Gastroesophageal sphincter (tissue), 4 donors: ENCODE measurements at regions not wholly inside any gene's neighbourhood (a gene's known extent, or its start where the extent isn't known, plus 50 kb on each side); places are given as distances from the start of the nearest gene placed in this dataset.
A peak's percentile ranks its signal among the peaks of the same experiment; 100 is the strongest.

Experiments
- ATAC-seq: fragments of 150-250 bp; one replicate; pipeline ENCODE4 v1.9.1; 2016; ENCODE audit warnings: mild to moderate bottlenecking, moderate library complexity
- H3K27ac ChIP-seq, 4 donors: fragments of 200-600 bp; sonication (generic) in 3 of 4; 1 replicate in 3 of 4; 2 replicates in 1 of 4; pipeline ENCODE4 v1.5.1; 2016 to 2019
- H3K27me3 ChIP-seq: fragments of 200-600 bp; sonication (generic); one replicate; pipeline ENCODE4 v1.5.1; 2019
- H3K36me3 ChIP-seq, 2 donors: fragments of 200-600 bp; sonication (generic); one replicate each; pipeline ENCODE4 v1.5.1; 2019; ENCODE audit warnings: control low read depth in 1 of 2
- H3K4me1 ChIP-seq, 3 donors: fragments of 200-600 bp; sonication (generic); 1 replicate in 2 of 3; 2 replicates in 1 of 3; pipeline ENCODE4 v1.5.1; 2016 to 2019; ENCODE audit warnings: control low read depth in 2 of 3
- H3K4me3 ChIP-seq, 2 donors: fragments of 200-600 bp; sonication (generic); one replicate each; pipeline ENCODE4 v1.5.1; 2019; ENCODE audit warnings: mild to moderate bottlenecking in 1 of 2, moderate library complexity in 1 of 2
- H3K9me3 ChIP-seq, 3 donors: fragments of 200-600 bp; sonication (generic); one replicate each; pipeline ENCODE4 v1.5.1; 2017 to 2019; ENCODE audit warnings: control low read depth in 2 of 3
- CTCF ChIP-seq, 4 experiments: fragments of 200-600 bp in 2 of 4; fragments of 450-650 bp in 2 of 4; sonication (generic) in 1 of 4; IDR thresholded peaks; one replicate each; pipeline ENCODE4 v1.5.1; 2017 to 2019; ENCODE audit warnings: antibody characterized with exemption in 4 of 4, mild to moderate bottlenecking in 2 of 4, moderate library complexity in 2 of 4
- EP300 ChIP-seq: sonication (generic); formaldehyde crosslinking; IDR thresholded peaks from one replicate; pipeline ENCODE4 v1.6.1; 2017; ENCODE audit warnings: antibody characterized with exemption, mild to moderate bottlenecking
- POLR2A ChIP-seq, 2 donors: fragments of 450-650 bp; IDR thresholded peaks; one replicate each; pipeline ENCODE4 v1.6.1; 2017; ENCODE audit warnings: antibody characterized with exemption in 2 of 2, mild to moderate bottlenecking in 2 of 2, moderate library complexity in 1 of 2
- POLR2AphosphoS5 ChIP-seq: sonication (generic); formaldehyde crosslinking; IDR thresholded peaks from one replicate; pipeline ENCODE4 v1.6.1; 2017; ENCODE audit warnings: antibody characterized with exemption
- WGBS, 2 donors: methylation state at CpG; one replicate each; pipeline ENCODE4 v1.1.5; 2018; ENCODE audit warnings: low coverage in 1 of 2; 5-methylcytosine and 5-hydroxymethylcytosine counted together

GRCh38 chrX:74023203-74023602 is 170.7 kb upstream of the XIST start:
- TF ChIP-seq POLR2A (IDR thresholded peaks at IDR 0.05) (no peak), POLR2AphosphoS5 (no peak), CTCF (IDR thresholded peaks at IDR 0.05) (no peak), EP300 (no peak)
- H3K27ac ChIP-seq = no peak overlapping the region
- WGBS, 2 donors = 85% methylated on average over 2 of the region's 2 CpGs; no CpG with 5 or more reads in 1 of the 2 donors
- H3K4me3 ChIP-seq = no peak overlapping the region
- no peaks in the 10 kb centered on the region for H3K9me3 ChIP-seq
- H3K27me3 ChIP-seq = no peaks in the 10 kb centered on the region
- ATAC-seq = no peak
- H3K4me1 ChIP-seq = no peaks in the 10 kb centered on the region
- H3K36me3 ChIP-seq = no peaks in the 10 kb centered on the region

GRCh38 chrX:74018253-74018652 is 165.7 kb upstream of the XIST start:
- no peaks in the 10 kb centered on the region for H3K27me3 ChIP-seq
- H3K4me1 ChIP-seq = no peaks in the 10 kb centered on the region
- no peaks in the 10 kb centered on the region for H3K36me3 ChIP-seq
- 89 to 90% methylated on average over 2 of the region's 8 CpGs for WGBS, 2 donors
- TF ChIP-seq POLR2AphosphoS5 (no peak), CTCF (IDR thresholded peaks at IDR 0.05) (no peak), POLR2A (IDR thresholded peaks at IDR 0.05) (no peak), EP300 (no peak)
- H3K27ac ChIP-seq = no peak overlapping the region
- ATAC-seq = no peak
- H3K4me3 ChIP-seq = no peak overlapping the region
- no peaks in the 10 kb centered on the region for H3K9me3 ChIP-seq

GRCh38 chrX:74015379-74016019 is 163.0 kb upstream of the XIST start:
- peak; percentile 40 to 85 (median 52) for TF ChIP-seq CTCF (IDR thresholded peaks at IDR 0.05)
- TF ChIP-seq POLR2AphosphoS5 = no peak

GRCh38 chrX:74009041-74009440 is 156.5 kb upstream of the XIST start:
- H3K36me3 ChIP-seq = no peaks in the 10 kb centered on the region
- no peak overlapping the region for H3K4me3 ChIP-seq
- TF ChIP-seq POLR2AphosphoS5 = no peak
- no peak for TF ChIP-seq POLR2A (IDR thresholded peaks at IDR 0.05)
- no peak for TF ChIP-seq EP300
- no peak for TF ChIP-seq CTCF (IDR thresholded peaks at IDR 0.05)
- WGBS, 2 donors = 88 to 94% methylated on average over 2 of the region's 2 CpGs
- no peaks in the 10 kb centered on the region for H3K27me3 ChIP-seq
- H3K27ac ChIP-seq = no peak overlapping the region
- no peaks in the 10 kb centered on the region for H3K4me1 ChIP-seq
- ATAC-seq = no peak
- no peaks in the 10 kb centered on the region for H3K9me3 ChIP-seq

More at GRCh38 chrX:74015379-74016019, 163.0 kb upstream of the XIST start:
- Histone ChIP-seq H3K27me3 (no peaks in the 10 kb centered on the region), H3K9me3 (no peaks in the 10 kb centered on the region), H3K27ac (no peak overlapping the region), H3K4me1 (no peaks in the 10 kb centered on the region), H3K4me3 (no peak overlapping the region), H3K36me3 (no peaks in the 10 kb centered on the region)
- WGBS, 2 donors = 28 to 38% methylated on average over 4 to 5 of the region's 7 CpGs
- peak; percentile 80 for ATAC-seq

GRCh38 chrX:73992019-73992418 is 139.5 kb upstream of the XIST start:
- TF ChIP-seq POLR2AphosphoS5 (no peak), EP300 (no peak), POLR2A (IDR thresholded peaks at IDR 0.05) (no peak), CTCF (IDR thresholded peaks at IDR 0.05) (no peak)
- WGBS, 2 donors = 93 to 96% methylated on average over 3 to 5 of the region's 6 CpGs

More at GRCh38 chrX:73992019-73992418, 139.5 kb upstream of the XIST start:
- H3K27me3 ChIP-seq = no peaks in the 10 kb centered on the region
- H3K36me3 ChIP-seq = peaks cover 0 to 23% of the 10 kb centered on the region in 2 donors
- no peak overlapping the region for H3K27ac ChIP-seq
- H3K4me3 ChIP-seq = no peak overlapping the region
- ATAC-seq = no peak
- H3K9me3 ChIP-seq = no peaks in the 10 kb centered on the region
- H3K4me1 ChIP-seq = no peaks in the 10 kb centered on the region
